SK-N-SH (cell line): ENCODE measurements at regions not wholly inside any gene's neighbourhood (a gene's known extent, or its start where the extent isn't known, plus 50 kb on each side); places are given as distances from the start of the nearest gene placed in this dataset.

Source experiments
- CTCF ChIA-PET: fragments of 300-600, 350-600 bp; formaldehyde crosslinking; extraction: SDS; loops from one replicate; lab custom pipeline; 2021; lab: Yijun Ruan, JAX
- POLR2A ChIA-PET: fragments of 350-600 bp; sonication (Branson Sonifier 250); formaldehyde crosslinking; extraction: SDS; loops from one replicate; lab custom pipeline; 2020; ENCODE audit warnings: antibody characterized with exemption, inconsistent platforms; lab: Yijun Ruan, JAX
- DNase-seq: peaks from one replicate; pipeline ENCODE4 v3.0.0; 2012
- H2AFZ ChIP-seq: fragments of 200-600 bp; sonication (generic); 2 replicates; pipeline ENCODE4 v1.8.1; 2016; ENCODE audit warnings: antibody characterized with exemption, mild to moderate bottlenecking, low read depth
- H3F3A ChIP-seq: fragments of 200-600 bp; sonication (generic); replicated peaks from 2 replicates; pipeline ENCODE3; 2016; ENCODE audit warnings: antibody characterized with exemption, mild to moderate bottlenecking; ENCODE audit not compliant: insufficient read depth
- H3K27ac ChIP-seq, 2 experiments: fragments of 200-500 bp in 1 of 2; fragments of 200-600 bp in 1 of 2; sonication (Bioruptor generic) in 1 of 2; sonication (generic), shearing (Covaris generic) in 1 of 2; 2 replicates each; pipeline versions ENCODE4 v1.5.1 to v1.6.1; 2014 to 2016; ENCODE audit warnings: low read depth in 2 of 2, inconsistent platforms in 1 of 2, low read length in 1 of 2, mild to moderate bottlenecking in 1 of 2, mixed read lengths in 1 of 2
- H3K27me3 ChIP-seq: fragments of 200-600 bp; sonication (generic), shearing (Covaris generic); 2 replicates; pipeline ENCODE4 v1.6.1; 2016; ENCODE audit warnings: mixed run types; ENCODE audit not compliant: insufficient read depth
- H3K36me3 ChIP-seq, 2 experiments: fragments of 200-500 bp in 1 of 2; fragments of 200-600 bp in 1 of 2; sonication (Bioruptor generic) in 1 of 2; sonication (generic) in 1 of 2; replicated peaks in 1 of 2; 2 replicates each; pipeline versions ENCODE3 to v1.5.1; 2014 to 2016; ENCODE audit warnings: low read length in 1 of 2, mild to moderate bottlenecking in 1 of 2; ENCODE audit not compliant: insufficient read depth in 2 of 2, control insufficient read depth in 1 of 2
- H3K4me1 ChIP-seq, 2 experiments: fragments of 200-500 bp in 1 of 2; fragments of 200-600 bp in 1 of 2; sonication (Bioruptor generic) in 1 of 2; sonication (generic), shearing (Covaris generic) in 1 of 2; 2 replicates each; pipeline versions ENCODE4 v1.5.1 to v1.6.1; 2014 to 2016; ENCODE audit warnings: low read depth in 1 of 2, low read length in 1 of 2, mixed run types in 1 of 2; ENCODE audit not compliant: insufficient read depth in 2 of 2, control insufficient read depth in 1 of 2
- H3K4me2 ChIP-seq: fragments of 200-600 bp; sonication (generic), shearing (Covaris generic); 2 replicates; pipeline ENCODE4 v1.6.1; 2017; ENCODE audit warnings: mixed run types
- H3K4me3 ChIP-seq, 2 experiments: fragments of 200-500 bp in 1 of 2; fragments of 200-600 bp in 1 of 2; sonication (Bioruptor generic) in 1 of 2; sonication (generic), shearing (Covaris generic) in 1 of 2; 2 replicates each; pipeline versions ENCODE4 v1.5.1 to v1.8.1; 2014 to 2016; ENCODE audit warnings: low read depth in 2 of 2, inconsistent platforms in 1 of 2, low read length in 1 of 2, mild to moderate bottlenecking in 1 of 2, mixed read lengths in 1 of 2, moderate library complexity in 1 of 2
- H3K79me2 ChIP-seq: fragments of 200-600 bp; sonication (generic); 2 replicates; pipeline ENCODE4 v1.8.1; 2017; ENCODE audit warnings: mild to moderate bottlenecking; ENCODE audit not compliant: insufficient read depth
- H3K9ac ChIP-seq: fragments of 200-600 bp; sonication (generic); 2 replicates; pipeline ENCODE4 v1.6.1; 2017; ENCODE audit warnings: mixed run types
- H3K9me2 ChIP-seq: fragments of 200-600 bp; sonication (generic); 2 replicates; pipeline ENCODE4 v1.6.1; 2017; ENCODE audit warnings: mixed run types
- H3K9me3 ChIP-seq: fragments of 200-600 bp; sonication (generic); 2 replicates; pipeline ENCODE4 v1.6.1; 2017; ENCODE audit warnings: mixed run types, mild to moderate bottlenecking, moderate library complexity
- H4K20me1 ChIP-seq: fragments of 200-600 bp; sonication (generic); 2 replicates; pipeline ENCODE4 v1.6.1; 2017; ENCODE audit warnings: mild to moderate bottlenecking, mixed run types; ENCODE audit not compliant: insufficient read depth
- CHD2 ChIP-seq: fragments of 150-350 bp; IDR thresholded peaks from 2 replicates; pipeline ENCODE4 v1.6.1; 2018; ENCODE audit warnings: low read length; ENCODE audit not compliant: partially characterized antibody
- ELF1 ChIP-seq: IDR thresholded peaks from 2 replicates; pipeline ENCODE4 v1.4.0; 2012
- EP300 ChIP-seq, 2 experiments: IDR thresholded peaks; 2 replicates each; pipeline versions ENCODE4 v1.4.0 to v1.6.1; 2012; ENCODE audit warnings: borderline replicate concordance in 1 of 2, low read depth in 1 of 2, low read length in 1 of 2
- FOXJ3 ChIP-seq: sonication (generic); formaldehyde crosslinking; IDR thresholded peaks from 2 replicates; pipeline ENCODE4 v1.5.1; 2020; ENCODE audit warnings: mild to moderate bottlenecking, missing genetic modification reagents
- FOXM1 ChIP-seq: IDR thresholded peaks from 2 replicates; pipeline ENCODE4 v1.4.0; 2012; ENCODE audit warnings: low read depth, mild to moderate bottlenecking
- GATA2 ChIP-seq: sonication (generic); formaldehyde crosslinking; IDR thresholded peaks from 2 replicates; pipeline ENCODE4 v1.5.0; 2020; ENCODE audit warnings: mild to moderate bottlenecking, missing genetic modification reagents
- JUND ChIP-seq: IDR thresholded peaks from 2 replicates; pipeline ENCODE4 v1.4.0; 2012
- MEF2A ChIP-seq: IDR thresholded peaks from 2 replicates; pipeline ENCODE4 v1.4.0; 2012; ENCODE audit warnings: low read depth, borderline replicate concordance
- NFIC ChIP-seq: IDR thresholded peaks from 2 replicates; pipeline ENCODE4 v1.4.0; 2012; ENCODE audit warnings: borderline replicate concordance
- NRF1 ChIP-seq: IDR thresholded peaks from 2 replicates; pipeline ENCODE4 v1.6.1; 2012; ENCODE audit warnings: low read depth, mild to moderate bottlenecking, low read length
- RAD21 ChIP-seq: IDR thresholded peaks from 2 replicates; pipeline ENCODE4 v1.6.1; 2012; ENCODE audit warnings: mild to moderate bottlenecking, low read length
- RCOR1 ChIP-seq: fragments of 150-350 bp; IDR thresholded peaks from 2 replicates; pipeline ENCODE4 v1.6.1; 2017; ENCODE audit warnings: antibody characterized with exemption, low read length
- RFX5 ChIP-seq: IDR thresholded peaks from 2 replicates; pipeline ENCODE4 v1.6.1; 2012; ENCODE audit warnings: mild to moderate bottlenecking, improper control_type of control experiment, low read length
- TAF1 ChIP-seq: IDR thresholded peaks from 2 replicates; pipeline ENCODE4 v1.6.1; 2012; ENCODE audit warnings: low read depth, mild to moderate bottlenecking, low read length, moderate library complexity, borderline replicate concordance
- TEAD4 ChIP-seq: IDR thresholded peaks from 2 replicates; pipeline ENCODE4 v1.4.0; 2012; ENCODE audit warnings: mild to moderate bottlenecking, borderline replicate concordance; ENCODE audit not compliant: insufficient read depth
- whole genome bisulfite sequencing: methylation state at CpG from one replicate; pipeline ENCODE4 v1.1.6; 2017; ENCODE audit warnings: low lambda C conversion rate; 5-methylcytosine and 5-hydroxymethylcytosine counted together
- TF ChIP-seq, protein P1 (sequence below): IDR thresholded peaks from 2 replicates; pipeline ENCODE4 v1.4.0; 2012; ENCODE audit warnings: low read depth, borderline replicate concordance
- TF ChIP-seq, protein P2 (sequence below): fragments of 200-600 bp; sonication (generic); IDR thresholded peaks from 2 replicates; pipeline ENCODE4 v1.6.1; 2017; ENCODE audit warnings: antibody characterized with exemption, mild to moderate bottlenecking, moderate library complexity
- TF ChIP-seq, protein P3 (sequence below): fragments of 150-350 bp; IDR thresholded peaks from 2 replicates; pipeline ENCODE4 v1.6.1; 2016; ENCODE audit warnings: mild to moderate bottlenecking, low read depth, low read length

DNA sequence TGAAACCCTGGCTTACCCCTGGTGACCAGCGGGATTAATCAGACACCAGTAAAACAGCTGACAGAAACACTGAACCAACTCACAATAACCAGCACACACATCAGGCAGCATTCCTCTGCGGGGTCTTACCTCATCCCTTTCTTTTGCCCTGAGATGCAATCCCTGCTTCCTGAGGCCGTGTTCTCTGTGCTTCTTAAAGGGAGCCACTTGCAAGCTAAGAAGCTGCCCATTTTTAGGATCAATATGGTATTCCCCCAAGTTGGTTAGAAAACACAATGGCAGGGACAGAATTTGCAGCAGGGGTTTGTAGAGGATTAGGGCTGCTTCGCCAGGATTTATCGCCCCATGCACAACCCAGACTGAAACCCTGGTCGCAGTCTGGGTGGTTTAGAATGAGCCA lies 74.7 kb upstream of the OLIG2 start:
- ChIA-PET POLR2A (no interaction called here), CTCF (interaction anchor here (0.8 kb wide), 1 partner anchor 11 kb away, joined by 4 read pairs; no protein-coding TSS in a partner anchor)
- Histone ChIP-seq H3F3A (no peaks in the 10 kb centered on the region), H3K9me3 (no peaks in the 10 kb centered on the region), H3K27me3 (peaks cover 61% of the 10 kb centered on the region), H4K20me1 (no peaks in the 10 kb centered on the region), H3K4me1 (no peaks in the 10 kb centered on the region), H3K9me2 (no peaks in the 10 kb centered on the region), H3K36me3 (no peaks in the 10 kb centered on the region), H2AFZ (no peak overlapping the region), H3K9ac (no peak overlapping the region), H3K4me3 (no peak overlapping the region), H3K4me2 (no peak overlapping the region), H3K79me2 (no peaks in the 10 kb centered on the region), H3K27ac (no peak overlapping the region)
- no peak for DNase-seq
- 3% methylated on average over 6 of the region's 6 CpGs for WGBS
- TF ChIP-seq TAF1 = no peak
- TF ChIP-seq FOXM1 = no peak
- no peak for TF ChIP-seq RFX5
- no peak for TF ChIP-seq NRF1
- no peak for TF ChIP-seq RCOR1
- no peak for TF ChIP-seq GATA2 (CRISPR knock-in tag)
- no peak for TF ChIP-seq MEF2A
- TF ChIP-seq EP300 (IDR thresholded peaks at IDR 0.05; ENCODE audit: borderline replicate concordance in 1 of 2, low read depth in 1 of 2, low read length in 1 of 2) = no peak
- no peak for TF ChIP-seq JUND
- TF ChIP-seq, protein P1, sequence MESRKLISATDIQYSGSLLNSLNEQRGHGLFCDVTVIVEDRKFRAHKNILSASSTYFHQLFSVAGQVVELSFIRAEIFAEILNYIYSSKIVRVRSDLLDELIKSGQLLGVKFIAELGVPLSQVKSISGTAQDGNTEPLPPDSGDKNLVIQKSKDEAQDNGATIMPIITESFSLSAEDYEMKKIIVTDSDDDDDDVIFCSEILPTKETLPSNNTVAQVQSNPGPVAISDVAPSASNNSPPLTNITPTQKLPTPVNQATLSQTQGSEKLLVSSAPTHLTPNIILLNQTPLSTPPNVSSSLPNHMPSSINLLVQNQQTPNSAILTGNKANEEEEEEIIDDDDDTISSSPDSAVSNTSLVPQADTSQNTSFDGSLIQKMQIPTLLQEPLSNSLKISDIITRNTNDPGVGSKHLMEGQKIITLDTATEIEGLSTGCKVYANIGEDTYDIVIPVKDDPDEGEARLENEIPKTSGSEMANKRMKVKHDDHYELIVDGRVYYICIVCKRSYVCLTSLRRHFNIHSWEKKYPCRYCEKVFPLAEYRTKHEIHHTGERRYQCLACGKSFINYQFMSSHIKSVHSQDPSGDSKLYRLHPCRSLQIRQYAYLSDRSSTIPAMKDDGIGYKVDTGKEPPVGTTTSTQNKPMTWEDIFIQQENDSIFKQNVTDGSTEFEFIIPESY = no peak
- no peak for TF ChIP-seq NFIC
- TF ChIP-seq TEAD4 = no peak
- TF ChIP-seq, protein P2, sequence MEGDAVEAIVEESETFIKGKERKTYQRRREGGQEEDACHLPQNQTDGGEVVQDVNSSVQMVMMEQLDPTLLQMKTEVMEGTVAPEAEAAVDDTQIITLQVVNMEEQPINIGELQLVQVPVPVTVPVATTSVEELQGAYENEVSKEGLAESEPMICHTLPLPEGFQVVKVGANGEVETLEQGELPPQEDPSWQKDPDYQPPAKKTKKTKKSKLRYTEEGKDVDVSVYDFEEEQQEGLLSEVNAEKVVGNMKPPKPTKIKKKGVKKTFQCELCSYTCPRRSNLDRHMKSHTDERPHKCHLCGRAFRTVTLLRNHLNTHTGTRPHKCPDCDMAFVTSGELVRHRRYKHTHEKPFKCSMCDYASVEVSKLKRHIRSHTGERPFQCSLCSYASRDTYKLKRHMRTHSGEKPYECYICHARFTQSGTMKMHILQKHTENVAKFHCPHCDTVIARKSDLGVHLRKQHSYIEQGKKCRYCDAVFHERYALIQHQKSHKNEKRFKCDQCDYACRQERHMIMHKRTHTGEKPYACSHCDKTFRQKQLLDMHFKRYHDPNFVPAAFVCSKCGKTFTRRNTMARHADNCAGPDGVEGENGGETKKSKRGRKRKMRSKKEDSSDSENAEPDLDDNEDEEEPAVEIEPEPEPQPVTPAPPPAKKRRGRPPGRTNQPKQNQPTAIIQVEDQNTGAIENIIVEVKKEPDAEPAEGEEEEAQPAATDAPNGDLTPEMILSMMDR = no peak
- no peak for TF ChIP-seq FOXJ3 (CRISPR knock-in tag)
- no peak for TF ChIP-seq RAD21
- no peak for TF ChIP-seq CHD2
- TF ChIP-seq, protein P3, sequence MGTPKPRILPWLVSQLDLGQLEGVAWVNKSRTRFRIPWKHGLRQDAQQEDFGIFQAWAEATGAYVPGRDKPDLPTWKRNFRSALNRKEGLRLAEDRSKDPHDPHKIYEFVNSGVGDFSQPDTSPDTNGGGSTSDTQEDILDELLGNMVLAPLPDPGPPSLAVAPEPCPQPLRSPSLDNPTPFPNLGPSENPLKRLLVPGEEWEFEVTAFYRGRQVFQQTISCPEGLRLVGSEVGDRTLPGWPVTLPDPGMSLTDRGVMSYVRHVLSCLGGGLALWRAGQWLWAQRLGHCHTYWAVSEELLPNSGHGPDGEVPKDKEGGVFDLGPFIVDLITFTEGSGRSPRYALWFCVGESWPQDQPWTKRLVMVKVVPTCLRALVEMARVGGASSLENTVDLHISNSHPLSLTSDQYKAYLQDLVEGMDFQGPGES = no peak
- no peak for TF ChIP-seq ELF1
